GM12878 (cell line): ENCODE measurements at regions not wholly inside any gene's neighbourhood (a gene's known extent, or its start where the extent isn't known, plus 50 kb on each side); places are given as distances from the start of the nearest gene placed in this dataset.

ENCODE experiments used
- ATAC-seq: fragments of 200-7000 bp; cut with Tn5 transposase; 3 replicates; pipeline ENCODE4 v1.9.1; 2020; ENCODE audit warnings: mild to moderate bottlenecking, moderate library complexity
- BruUV-seq: library from RNA; stranded (reverse); fragments of 400-500 nt; replicated peaks from 2 replicates; lab custom pipeline; 2021; lab: Mats Ljungman, UMichigan
- CTCF ChIA-PET: fragments of 300-600 bp; sonication (Branson Sonifier 250); formaldehyde crosslinking; extraction: SDS; loops from one replicate; lab custom pipeline; 2021; ENCODE audit warnings: inconsistent platforms; lab: Yijun Ruan, JAX
- POLR2A ChIA-PET: fragments of 350-600 bp; formaldehyde crosslinking; extraction: SDS; loops from one replicate; lab custom pipeline; 2021; ENCODE audit warnings: inconsistent platforms; lab: Charles Lee
- RAD21 ChIA-PET: fragments of 300-600 bp; sonication (Branson Sonifier 250); formaldehyde crosslinking; loops from one replicate; lab custom pipeline; 2023; ENCODE audit warnings: antibody characterized with exemption; ENCODE audit not compliant: unreplicated experiment; lab: Charles Lee
- SMC1A ChIA-PET: fragments of 300-600 bp; sonication (Branson Sonifier 250); formaldehyde crosslinking; loops from one replicate; lab custom pipeline; 2023; ENCODE audit not compliant: unreplicated experiment, uncharacterized antibody; lab: Charles Lee
- DNase-seq: peaks from one replicate; pipeline ENCODE4 v3.0.0-alpha.2; 2011; ENCODE audit warnings: low read depth, low spot score
- FAIRE-seq: peaks from 3 replicates; lab custom pipeline; 2011; peaks lifted over from hg19 to GRCh38; lab: Jason Lieb, UNC
- H2AFZ ChIP-seq: 2 replicates; pipeline ENCODE4 v1.6.0; 2011; ENCODE audit warnings: low read depth, low read length, control low read depth; ENCODE audit not compliant: control insufficient read depth
- H3K27ac ChIP-seq: 2 replicates; pipeline ENCODE4 v1.5.1; 2011; ENCODE audit warnings: control low read depth; ENCODE audit not compliant: control insufficient read depth, insufficient read depth
- H3K27me3 ChIP-seq, 2 experiments: replicated peaks in 1 of 2; 2 replicates each; pipeline versions ENCODE4 v1.6.0 to v1.6.1; 2011; ENCODE audit warnings: low read length in 1 of 2; ENCODE audit not compliant: control insufficient read depth in 2 of 2, insufficient read depth in 2 of 2
- H3K36me3 ChIP-seq, 2 experiments: 2 replicates each; pipeline ENCODE4 v1.5.1; 2011; ENCODE audit warnings: low read length in 1 of 2; ENCODE audit not compliant: control insufficient read depth in 2 of 2, insufficient read depth in 2 of 2
- H3K4me1 ChIP-seq: 2 replicates; pipeline ENCODE4 v1.6.1; 2011; ENCODE audit warnings: mild to moderate bottlenecking, low read length, moderate library complexity, mixed read lengths; ENCODE audit not compliant: control insufficient read depth, insufficient read depth
- H3K4me2 ChIP-seq: 2 replicates; pipeline ENCODE4 v1.6.0; 2011; ENCODE audit warnings: control low read depth; ENCODE audit not compliant: control insufficient read depth, insufficient read depth
- H3K4me3 ChIP-seq: fragments of 200-600 bp; sonication (generic); 2 replicates; pipeline ENCODE4 v1.5.1; 2016
- H3K79me2 ChIP-seq: 2 replicates; pipeline ENCODE4 v1.6.0; 2011; ENCODE audit warnings: low read length; ENCODE audit not compliant: control insufficient read depth, insufficient read depth
- H3K9ac ChIP-seq: 2 replicates; pipeline ENCODE4 v1.8.0; 2011; ENCODE audit warnings: low read length, control low read depth, mixed read lengths; ENCODE audit not compliant: control insufficient read depth, insufficient read depth
- H3K9me3 ChIP-seq: replicated peaks from 3 replicates; pipeline ENCODE4 v1.5.1; 2011; ENCODE audit warnings: mild to moderate bottlenecking, low read length; ENCODE audit not compliant: control insufficient read depth, insufficient read depth
- H4K20me1 ChIP-seq: 2 replicates; pipeline ENCODE4 v1.6.0; 2011; ENCODE audit not compliant: control insufficient read depth, insufficient read depth
- ATF7 ChIP-seq: fragments of 450-650 bp; IDR thresholded peaks from 2 replicates; pipeline ENCODE4 v1.6.1; 2016; ENCODE audit warnings: low read depth, mild to moderate bottlenecking
- CBX5 ChIP-seq: sonication (generic); IDR thresholded peaks from 2 replicates; pipeline ENCODE4 v1.6.1; 2016; ENCODE audit warnings: low read depth, moderate library complexity, mild to moderate bottlenecking, inconsistent platforms
- SIX5 ChIP-seq: IDR thresholded peaks from 2 replicates; pipeline ENCODE4 v1.6.1; 2011; ENCODE audit warnings: mild to moderate bottlenecking, low read depth, low read length, moderate library complexity; ENCODE audit not compliant: severe bottlenecking
- TAF1 ChIP-seq: IDR thresholded peaks from 2 replicates; pipeline ENCODE4 v1.6.1; 2011; ENCODE audit warnings: mild to moderate bottlenecking, low read depth, low read length, borderline replicate concordance
- WGBS: methylation state at CpG from one replicate; pipeline ENCODE4 v1.1.6; 2016; ENCODE audit warnings: low lambda C conversion rate; ENCODE audit not compliant: insufficient replicate concordance, insufficient coverage; ENCODE audit errors: missing lambda C conversion rate; 5-methylcytosine and 5-hydroxymethylcytosine counted together
- in situ Hi-C: fragments of 300-500 bp; cut with MboI; formaldehyde crosslinking; loops from 9 replicates; pipeline ENCODE4 v1.14.3; 2018; ENCODE audit warnings: mixed read lengths
- intact Hi-C: fragments of 100-400 bp; cut with micrococcal nuclease; formaldehyde crosslinking; loops from one replicate; pipeline ENCODE4 v1.14.2; 2022; ENCODE audit not compliant: unreplicated experiment
- TF ChIP-seq, protein P1 (sequence below): fragments of 450-650 bp; IDR thresholded peaks from 2 replicates; pipeline ENCODE4 v1.6.1; 2017; ENCODE audit warnings: borderline replicate concordance
- TF ChIP-seq, protein P2 (sequence below): IDR thresholded peaks from 2 replicates; pipeline ENCODE4 v1.6.1; 2012; ENCODE audit warnings: improper control_type of control experiment, low read depth, low read length; ENCODE audit not compliant: insufficient replicate concordance
- TF ChIP-seq, protein P3 (sequence below): IDR thresholded peaks from 2 replicates; pipeline ENCODE4 v1.6.1; 2012; ENCODE audit warnings: mild to moderate bottlenecking, low read depth, low read length

DNA sequence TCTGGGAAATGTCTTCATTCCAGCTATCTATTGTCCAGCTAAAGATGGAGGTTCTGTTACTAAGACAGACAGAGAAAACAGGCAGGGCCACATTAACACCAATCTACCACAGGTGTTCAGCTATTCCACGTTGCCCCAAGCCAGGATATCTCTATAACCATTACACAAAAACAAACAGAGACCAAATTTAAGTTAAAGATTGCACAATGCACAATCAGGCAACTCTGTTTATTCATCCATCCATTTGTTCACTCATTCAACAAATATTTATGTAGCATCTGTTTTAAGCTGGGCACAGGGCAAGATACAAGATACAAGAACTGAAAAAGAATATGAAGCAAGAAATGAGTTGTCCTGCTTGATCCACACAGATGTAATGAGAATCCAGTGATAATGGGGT is 629.0 kb downstream of the MED13L start (continued):
- TF ChIP-seq, protein P1, sequence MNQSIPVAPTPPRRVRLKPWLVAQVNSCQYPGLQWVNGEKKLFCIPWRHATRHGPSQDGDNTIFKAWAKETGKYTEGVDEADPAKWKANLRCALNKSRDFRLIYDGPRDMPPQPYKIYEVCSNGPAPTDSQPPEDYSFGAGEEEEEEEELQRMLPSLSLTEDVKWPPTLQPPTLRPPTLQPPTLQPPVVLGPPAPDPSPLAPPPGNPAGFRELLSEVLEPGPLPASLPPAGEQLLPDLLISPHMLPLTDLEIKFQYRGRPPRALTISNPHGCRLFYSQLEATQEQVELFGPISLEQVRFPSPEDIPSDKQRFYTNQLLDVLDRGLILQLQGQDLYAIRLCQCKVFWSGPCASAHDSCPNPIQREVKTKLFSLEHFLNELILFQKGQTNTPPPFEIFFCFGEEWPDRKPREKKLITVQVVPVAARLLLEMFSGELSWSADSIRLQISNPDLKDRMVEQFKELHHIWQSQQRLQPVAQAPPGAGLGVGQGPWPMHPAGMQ: no peak
- no peak for TF ChIP-seq CBX5
- TF ChIP-seq, protein P2, sequence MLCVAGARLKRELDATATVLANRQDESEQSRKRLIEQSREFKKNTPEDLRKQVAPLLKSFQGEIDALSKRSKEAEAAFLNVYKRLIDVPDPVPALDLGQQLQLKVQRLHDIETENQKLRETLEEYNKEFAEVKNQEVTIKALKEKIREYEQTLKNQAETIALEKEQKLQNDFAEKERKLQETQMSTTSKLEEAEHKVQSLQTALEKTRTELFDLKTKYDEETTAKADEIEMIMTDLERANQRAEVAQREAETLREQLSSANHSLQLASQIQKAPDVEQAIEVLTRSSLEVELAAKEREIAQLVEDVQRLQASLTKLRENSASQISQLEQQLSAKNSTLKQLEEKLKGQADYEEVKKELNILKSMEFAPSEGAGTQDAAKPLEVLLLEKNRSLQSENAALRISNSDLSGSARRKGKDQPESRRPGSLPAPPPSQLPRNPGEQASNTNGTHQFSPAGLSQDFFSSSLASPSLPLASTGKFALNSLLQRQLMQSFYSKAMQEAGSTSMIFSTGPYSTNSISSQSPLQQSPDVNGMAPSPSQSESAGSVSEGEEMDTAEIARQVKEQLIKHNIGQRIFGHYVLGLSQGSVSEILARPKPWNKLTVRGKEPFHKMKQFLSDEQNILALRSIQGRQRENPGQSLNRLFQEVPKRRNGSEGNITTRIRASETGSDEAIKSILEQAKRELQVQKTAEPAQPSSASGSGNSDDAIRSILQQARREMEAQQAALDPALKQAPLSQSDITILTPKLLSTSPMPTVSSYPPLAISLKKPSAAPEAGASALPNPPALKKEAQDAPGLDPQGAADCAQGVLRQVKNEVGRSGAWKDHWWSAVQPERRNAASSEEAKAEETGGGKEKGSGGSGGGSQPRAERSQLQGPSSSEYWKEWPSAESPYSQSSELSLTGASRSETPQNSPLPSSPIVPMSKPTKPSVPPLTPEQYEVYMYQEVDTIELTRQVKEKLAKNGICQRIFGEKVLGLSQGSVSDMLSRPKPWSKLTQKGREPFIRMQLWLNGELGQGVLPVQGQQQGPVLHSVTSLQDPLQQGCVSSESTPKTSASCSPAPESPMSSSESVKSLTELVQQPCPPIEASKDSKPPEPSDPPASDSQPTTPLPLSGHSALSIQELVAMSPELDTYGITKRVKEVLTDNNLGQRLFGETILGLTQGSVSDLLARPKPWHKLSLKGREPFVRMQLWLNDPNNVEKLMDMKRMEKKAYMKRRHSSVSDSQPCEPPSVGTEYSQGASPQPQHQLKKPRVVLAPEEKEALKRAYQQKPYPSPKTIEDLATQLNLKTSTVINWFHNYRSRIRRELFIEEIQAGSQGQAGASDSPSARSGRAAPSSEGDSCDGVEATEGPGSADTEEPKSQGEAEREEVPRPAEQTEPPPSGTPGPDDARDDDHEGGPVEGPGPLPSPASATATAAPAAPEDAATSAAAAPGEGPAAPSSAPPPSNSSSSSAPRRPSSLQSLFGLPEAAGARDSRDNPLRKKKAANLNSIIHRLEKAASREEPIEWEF: no peak
- TF ChIP-seq, all 136 proteins: peak for 0

DNA sequence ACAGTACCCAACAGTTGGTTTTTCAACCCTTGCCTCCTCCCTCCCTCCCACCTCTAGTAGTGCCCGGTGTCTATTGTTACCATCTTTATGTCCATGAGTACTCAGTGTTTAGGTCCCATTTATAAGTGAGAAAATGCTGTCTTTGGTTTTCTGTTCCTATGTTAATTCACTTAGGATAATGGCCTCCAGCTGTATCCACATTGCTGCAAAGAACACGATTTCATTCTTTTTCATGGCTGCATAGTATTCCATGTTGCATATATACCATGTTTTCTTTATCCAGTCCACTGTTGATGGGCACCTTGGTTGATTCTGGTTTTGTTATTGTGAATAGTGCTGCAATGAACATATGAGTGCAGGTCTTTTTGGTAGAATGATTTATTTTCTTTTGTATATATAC is 631.3 kb downstream of the MED13L start:
- intact Hi-C loops (no loop called here), in situ Hi-C loops (no loop called here)
- no peak for FAIRE-seq
- WGBS: 64% methylated on average over 2 of the region's 2 CpGs
- Histone ChIP-seq H3K36me3 (no peaks in the 10 kb centered on the region), H4K20me1 (no peaks in the 10 kb centered on the region), H3K27me3 (no peaks in the 10 kb centered on the region; a peak in 1 of 4 replicates), H3K79me2 (no peaks in the 10 kb centered on the region), H3K4me3 (no peak overlapping the region), H3K27ac (no peak overlapping the region), H3K9ac (no peak overlapping the region), H3K4me2 (no peak overlapping the region), H3K4me1 (no peaks in the 10 kb centered on the region), H2AFZ (no peak overlapping the region), H3K9me3 (no peaks in the 10 kb centered on the region)
- no TSS peak for BruUV-seq
- ChIA-PET RAD21 (no interaction called here), SMC1A (no interaction called here), CTCF (no interaction called here), POLR2A (no interaction called here)
- no peak for ATAC-seq
- TF ChIP-seq TAF1: no peak
- no peak for TF ChIP-seq SIX5
- TF ChIP-seq, protein P3, sequence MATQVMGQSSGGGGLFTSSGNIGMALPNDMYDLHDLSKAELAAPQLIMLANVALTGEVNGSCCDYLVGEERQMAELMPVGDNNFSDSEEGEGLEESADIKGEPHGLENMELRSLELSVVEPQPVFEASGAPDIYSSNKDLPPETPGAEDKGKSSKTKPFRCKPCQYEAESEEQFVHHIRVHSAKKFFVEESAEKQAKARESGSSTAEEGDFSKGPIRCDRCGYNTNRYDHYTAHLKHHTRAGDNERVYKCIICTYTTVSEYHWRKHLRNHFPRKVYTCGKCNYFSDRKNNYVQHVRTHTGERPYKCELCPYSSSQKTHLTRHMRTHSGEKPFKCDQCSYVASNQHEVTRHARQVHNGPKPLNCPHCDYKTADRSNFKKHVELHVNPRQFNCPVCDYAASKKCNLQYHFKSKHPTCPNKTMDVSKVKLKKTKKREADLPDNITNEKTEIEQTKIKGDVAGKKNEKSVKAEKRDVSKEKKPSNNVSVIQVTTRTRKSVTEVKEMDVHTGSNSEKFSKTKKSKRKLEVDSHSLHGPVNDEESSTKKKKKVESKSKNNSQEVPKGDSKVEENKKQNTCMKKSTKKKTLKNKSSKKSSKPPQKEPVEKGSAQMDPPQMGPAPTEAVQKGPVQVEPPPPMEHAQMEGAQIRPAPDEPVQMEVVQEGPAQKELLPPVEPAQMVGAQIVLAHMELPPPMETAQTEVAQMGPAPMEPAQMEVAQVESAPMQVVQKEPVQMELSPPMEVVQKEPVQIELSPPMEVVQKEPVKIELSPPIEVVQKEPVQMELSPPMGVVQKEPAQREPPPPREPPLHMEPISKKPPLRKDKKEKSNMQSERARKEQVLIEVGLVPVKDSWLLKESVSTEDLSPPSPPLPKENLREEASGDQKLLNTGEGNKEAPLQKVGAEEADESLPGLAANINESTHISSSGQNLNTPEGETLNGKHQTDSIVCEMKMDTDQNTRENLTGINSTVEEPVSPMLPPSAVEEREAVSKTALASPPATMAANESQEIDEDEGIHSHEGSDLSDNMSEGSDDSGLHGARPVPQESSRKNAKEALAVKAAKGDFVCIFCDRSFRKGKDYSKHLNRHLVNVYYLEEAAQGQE: no peak
- no peak for TF ChIP-seq ATF7
- DNase-seq: no peak
